ENCODE measurements at regions not wholly inside any gene's neighbourhood (a gene's known extent, or its start where the extent isn't known, plus 50 kb on each side); places are given as distances from the start of the nearest gene placed in this dataset.

GRCh38 chr6:109891924-109892323 is 86.2 kb upstream of the GPR6 start:
- TF ChIP-seq, protein P1, sequence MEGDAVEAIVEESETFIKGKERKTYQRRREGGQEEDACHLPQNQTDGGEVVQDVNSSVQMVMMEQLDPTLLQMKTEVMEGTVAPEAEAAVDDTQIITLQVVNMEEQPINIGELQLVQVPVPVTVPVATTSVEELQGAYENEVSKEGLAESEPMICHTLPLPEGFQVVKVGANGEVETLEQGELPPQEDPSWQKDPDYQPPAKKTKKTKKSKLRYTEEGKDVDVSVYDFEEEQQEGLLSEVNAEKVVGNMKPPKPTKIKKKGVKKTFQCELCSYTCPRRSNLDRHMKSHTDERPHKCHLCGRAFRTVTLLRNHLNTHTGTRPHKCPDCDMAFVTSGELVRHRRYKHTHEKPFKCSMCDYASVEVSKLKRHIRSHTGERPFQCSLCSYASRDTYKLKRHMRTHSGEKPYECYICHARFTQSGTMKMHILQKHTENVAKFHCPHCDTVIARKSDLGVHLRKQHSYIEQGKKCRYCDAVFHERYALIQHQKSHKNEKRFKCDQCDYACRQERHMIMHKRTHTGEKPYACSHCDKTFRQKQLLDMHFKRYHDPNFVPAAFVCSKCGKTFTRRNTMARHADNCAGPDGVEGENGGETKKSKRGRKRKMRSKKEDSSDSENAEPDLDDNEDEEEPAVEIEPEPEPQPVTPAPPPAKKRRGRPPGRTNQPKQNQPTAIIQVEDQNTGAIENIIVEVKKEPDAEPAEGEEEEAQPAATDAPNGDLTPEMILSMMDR (optimal IDR thresholded peaks at IDR 0.05 in 1 of 3, IDR thresholded peaks at IDR 0.05 in 1 of 3, conservative IDR thresholded peaks at IDR 0.05 in 1 of 3; ENCODE audit: extremely low read depth in 1 of 3, insufficient read depth in 2 of 3, low read length in 3 of 3), result no peak
- no peak for TF ChIP-seq EZH2 (IDR thresholded peaks at IDR 0.05; ENCODE audit: low read length)

Measured in keratinocyte (primary cell).